Upper lobe of left lung (tissue), 6 donors: ENCODE measurements at regions not wholly inside any gene's neighbourhood (a gene's known extent, or its start where the extent isn't known, plus 50 kb on each side); places are given as distances from the start of the nearest gene placed in this dataset.

Experiments used
- ATAC-seq, 2 donors: fragments of 200-7000 bp; cut with Tn5 transposase; one replicate each; pipeline ENCODE4 v1.9.1; 2022; ENCODE audit warnings: mild to moderate bottlenecking in 2 of 2, moderate library complexity in 2 of 2; ENCODE audit not compliant: low FRiP score in 2 of 2
- DNase-seq, 2 donors: peaks; one replicate each; pipeline ENCODE4 v3.0.0-alpha.2; 2019 to 2020
- H3K27ac ChIP-seq, 4 donors: fragments of 200-600 bp; sonication (generic); one replicate each; pipeline ENCODE4 v1.5.1; 2016 to 2019
- H3K27me3 ChIP-seq, 4 donors: fragments of 200-600 bp; sonication (generic); one replicate each; pipeline ENCODE4 v1.5.1; 2017 to 2019
- H3K36me3 ChIP-seq, 4 donors: fragments of 200-600 bp; sonication (generic); one replicate each; pipeline ENCODE4 v1.5.1; 2016 to 2019
- H3K4me1 ChIP-seq, 4 donors: fragments of 200-600 bp; sonication (generic); one replicate each; pipeline ENCODE4 v1.5.1; 2018 to 2019
- H3K4me3 ChIP-seq, 4 donors: fragments of 200-600 bp; sonication (generic); one replicate each; pipeline ENCODE4 v1.5.1; 2017 to 2019; ENCODE audit warnings: mild to moderate bottlenecking in 2 of 4, moderate library complexity in 1 of 4
- H3K9me3 ChIP-seq, 4 donors: fragments of 200-600 bp; sonication (generic); one replicate each; pipeline ENCODE4 v1.5.1; 2018 to 2019
- CTCF ChIP-seq, 6 experiments: fragments of 450-650 bp in 4 of 6; fragments of 200-600 bp in 2 of 6; sonication (generic) in 2 of 6; IDR thresholded peaks; one replicate each; pipeline ENCODE4 v1.5.1; 2016 to 2019; ENCODE audit warnings: antibody characterized with exemption in 6 of 6
- EP300 ChIP-seq, 4 donors: sonication (generic); formaldehyde crosslinking; IDR thresholded peaks; one replicate each; pipeline ENCODE4 v1.5.1; 2017; ENCODE audit warnings: antibody characterized with exemption in 4 of 4, control low read depth in 2 of 4
- POLR2A ChIP-seq, 4 donors: fragments of 450-650 bp; IDR thresholded peaks; one replicate each; pipeline ENCODE4 v1.5.1; 2016 to 2017; ENCODE audit warnings: antibody characterized with exemption in 4 of 4, mild to moderate bottlenecking in 2 of 4
- POLR2AphosphoS5 ChIP-seq, 2 donors: sonication (generic); formaldehyde crosslinking; IDR thresholded peaks; one replicate each; pipeline ENCODE4 v1.5.1; 2017; ENCODE audit warnings: antibody characterized with exemption in 2 of 2
- WGBS, 2 donors: methylation state at CpG; one replicate each; pipeline ENCODE4 v1.1.5; 2017 to 2018; 5-methylcytosine and 5-hydroxymethylcytosine counted together
- donor health status: DM: no; HTN: no; CAD: no; lungs with moderate emphysema.
- donor health status: DM: no; HTN: yes; CAD: no; lungs with severe emphysema.

GRCh38 chr7:94261067-94261466 is 133.6 kb upstream of the COL1A2 start:
- H3K4me3 ChIP-seq: no peak overlapping the region
- DNase-seq (no peak), ATAC-seq (no peak)
- WGBS, 2 donors: 61 to 79% methylated on average over 6 of the region's 6 CpGs
- H3K27me3 ChIP-seq: no peaks in the 10 kb centered on the region
- no peaks in the 10 kb centered on the region for H3K36me3 ChIP-seq
- H3K27ac ChIP-seq: no peak overlapping the region
- no peaks in the 10 kb centered on the region for H3K9me3 ChIP-seq
- H3K4me1 ChIP-seq: no peaks in the 10 kb centered on the region
- TF ChIP-seq POLR2A (IDR thresholded peaks at IDR 0.05) (no peak), POLR2AphosphoS5 (IDR thresholded peaks at IDR 0.05) (no peak), EP300 (IDR thresholded peaks at IDR 0.05) (no peak), CTCF (IDR thresholded peaks at IDR 0.05) (no peak)

GRCh38 chr7:94264756-94265155 is 129.9 kb upstream of the COL1A2 start:
- Histone ChIP-seq H3K9me3 (no peaks in the 10 kb centered on the region), H3K4me1 (no peaks in the 10 kb centered on the region), H3K36me3 (no peaks in the 10 kb centered on the region), H3K4me3 (no peak overlapping the region), H3K27ac (no peak overlapping the region), H3K27me3 (no peaks in the 10 kb centered on the region)
- DNase-seq: no peak
- TF ChIP-seq CTCF (IDR thresholded peaks at IDR 0.05): no peak
- TF ChIP-seq POLR2AphosphoS5 (IDR thresholded peaks at IDR 0.05): no peak
- no peak for TF ChIP-seq EP300 (IDR thresholded peaks at IDR 0.05)
- TF ChIP-seq POLR2A (IDR thresholded peaks at IDR 0.05): no peak
- ATAC-seq: no peak

GRCh38 chr7:94265456-94265855 is 129.2 kb upstream of the COL1A2 start:
- no peaks in the 10 kb centered on the region for H3K36me3 ChIP-seq
- no peak for DNase-seq

GRCh38 chr7:94266238-94266644 is 128.5 kb upstream of the COL1A2 start:
- no peaks in the 10 kb centered on the region for H3K36me3 ChIP-seq
- ATAC-seq (peak; percentile 73 to 95), DNase-seq (peak in 1 of 2 donors; percentile 44)
- WGBS, 2 donors: 24 to 37% methylated on average over 3 of the region's 3 CpGs
- H3K4me1 ChIP-seq: no peaks in the 10 kb centered on the region
- no peak overlapping the region for H3K27ac ChIP-seq
- no peaks in the 10 kb centered on the region for H3K27me3 ChIP-seq
- no peak overlapping the region for H3K4me3 ChIP-seq
- TF ChIP-seq EP300 (IDR thresholded peaks at IDR 0.05): peak in 1 of 4 donors; percentile 59
- no peak for TF ChIP-seq CTCF (IDR thresholded peaks at IDR 0.05)
- H3K9me3 ChIP-seq: no peaks in the 10 kb centered on the region

More at GRCh38 chr7:94265456-94265855, 129.2 kb upstream of the COL1A2 start:
- no peak for ATAC-seq
- H3K4me1 ChIP-seq: no peaks in the 10 kb centered on the region
- no peak overlapping the region for H3K27ac ChIP-seq
- WGBS, 2 donors: 89 to 90% methylated on average over 2 of the region's 2 CpGs
- H3K4me3 ChIP-seq: no peak overlapping the region
- TF ChIP-seq CTCF (IDR thresholded peaks at IDR 0.05): no peak
- no peak for TF ChIP-seq EP300 (IDR thresholded peaks at IDR 0.05)
- no peak for TF ChIP-seq POLR2A (IDR thresholded peaks at IDR 0.05)
- no peak for TF ChIP-seq POLR2AphosphoS5 (IDR thresholded peaks at IDR 0.05)
- no peaks in the 10 kb centered on the region for H3K27me3 ChIP-seq
- no peaks in the 10 kb centered on the region for H3K9me3 ChIP-seq

- H3K27ac ChIP-seq: no peak overlapping the region
- WGBS, 2 donors: 83 to 94% methylated on average over 1 of the region's 1 CpG
- H3K4me3 ChIP-seq: no peak overlapping the region
These were observed 123.9 kb upstream of the COL1A2 start for GRCh38 chr7:94270772-94271171.

More at GRCh38 chr7:94270772-94271171, 123.9 kb upstream of the COL1A2 start:
- Histone ChIP-seq H3K36me3 (no peaks in the 10 kb centered on the region), H3K4me1 (no peaks in the 10 kb centered on the region), H3K27me3 (no peaks in the 10 kb centered on the region), H3K9me3 (no peaks in the 10 kb centered on the region)
- DNase-seq: no peak
- TF ChIP-seq CTCF (IDR thresholded peaks at IDR 0.05) (no peak), EP300 (IDR thresholded peaks at IDR 0.05) (no peak), POLR2A (IDR thresholded peaks at IDR 0.05) (no peak), POLR2AphosphoS5 (IDR thresholded peaks at IDR 0.05) (no peak)
- ATAC-seq: no peak
